Gastroesophageal sphincter (tissue), 3 donors: ENCODE measurements at regions not wholly inside any gene's neighbourhood (a gene's known extent, or its start where the extent isn't known, plus 50 kb on each side); places are given as distances from the start of the nearest gene placed in this dataset.

Experiments used
- CTCF ChIP-seq, 4 experiments: fragments of 200-600 bp in 2 of 4; fragments of 450-650 bp in 2 of 4; sonication (generic) in 1 of 4; IDR thresholded peaks; one replicate each; pipeline ENCODE4 v1.5.1; 2017 to 2019; ENCODE audit warnings: antibody characterized with exemption in 4 of 4, mild to moderate bottlenecking in 2 of 4, moderate library complexity in 2 of 4
- POLR2A ChIP-seq, 2 donors: fragments of 450-650 bp; IDR thresholded peaks; one replicate each; pipeline ENCODE4 v1.6.1; 2017; ENCODE audit warnings: antibody characterized with exemption in 2 of 2, mild to moderate bottlenecking in 2 of 2, moderate library complexity in 1 of 2
- POLR2AphosphoS5 ChIP-seq: sonication (generic); formaldehyde crosslinking; IDR thresholded peaks from one replicate; pipeline ENCODE4 v1.6.1; 2017; ENCODE audit warnings: antibody characterized with exemption

- TF ChIP-seq CTCF (IDR thresholded peaks at IDR 0.05) (no peak), POLR2AphosphoS5 (no peak), POLR2A (IDR thresholded peaks at IDR 0.05) (no peak)
Observed at GRCh38 chr3:7929319-7929889, 572.2 kb upstream of the LMCD1 start.
